ENCODE measurements at regions not wholly inside any gene's neighbourhood (a gene's known extent, or its start where the extent isn't known, plus 50 kb on each side); places are given as distances from the start of the nearest gene placed in this dataset.

- DNase-seq (ENCODE audit: low read depth, low spot score) = no peak
- no peaks in the 10 kb centered on the region for H3K79me2 ChIP-seq (ENCODE audit: control insufficient read depth, insufficient read depth, low read length)
- H2AFZ ChIP-seq (ENCODE audit: low read depth, low read length) = no peak overlapping the region
- dilution Hi-C loops (cut with MboI; ENCODE audit: extremely low pct_ligation_motif_present, low sequenced_read_pairs) = no loop called here
- H3K36me3 ChIP-seq (ENCODE audit: control insufficient read depth in 2 of 2, extremely low read depth in 1 of 2, insufficient read depth in 2 of 2, low read length in 2 of 2) = no peaks in the 10 kb centered on the region
- H3K4me2 ChIP-seq (ENCODE audit: insufficient read depth, low read length) = no peak overlapping the region
- no peak overlapping the region for H3K9ac ChIP-seq (replicated peaks; ENCODE audit: extremely low read depth, insufficient read depth, low read length)
- ChIA-PET CTCF (no interaction called here), POLR2A (no interaction called here)
- TF ChIP-seq MYC (IDR thresholded peaks at IDR 0.05; ENCODE audit: low read depth, low read length) = no peak
- no peak for TF ChIP-seq GATA2 (IDR thresholded peaks at IDR 0.05; ENCODE audit: insufficient read depth, insufficient read length, low read depth, low read length)
- no peak for TF ChIP-seq JUN (IDR thresholded peaks at IDR 0.05; ENCODE audit: borderline replicate concordance, insufficient read depth, insufficient read length, low read depth)
- no peak for TF ChIP-seq POLR2A (IDR thresholded peaks at IDR 0.05; ENCODE audit: low read depth, low read length)
- TF ChIP-seq CTCF (IDR thresholded peaks at IDR 0.05; ENCODE audit: extremely low read depth in 1 of 2, insufficient read depth in 1 of 2, low read depth in 1 of 2, low read length in 2 of 2) = no peak
- no peak for TF ChIP-seq FOS (IDR thresholded peaks at IDR 0.05; ENCODE audit: borderline replicate concordance, insufficient read depth, low read length)
- no peak for TF ChIP-seq MAX (IDR thresholded peaks at IDR 0.05; ENCODE audit: insufficient read depth, insufficient read length)
- no peak for TF ChIP-seq EZH2 (IDR thresholded peaks at IDR 0.05; ENCODE audit: borderline replicate concordance, low read depth, low read length, severe bottlenecking)
- no peak for TF ChIP-seq POLR2AphosphoS5 (IDR thresholded peaks at IDR 0.05; ENCODE audit: insufficient read depth, low read depth, low read length)
- H3K4me1 ChIP-seq (ENCODE audit: control insufficient read depth, extremely low read depth, insufficient read depth, low read length) = no peaks in the 10 kb centered on the region
- no peaks in the 10 kb centered on the region for H4K20me1 ChIP-seq (replicated peaks; ENCODE audit: control insufficient read depth, extremely low read depth, insufficient read depth, low read length)
- intact Hi-C loops (cut with micrococcal nuclease) = no loop called here
- no TSS peak for BruUV-seq (replicated peaks)
- H3K27ac ChIP-seq (ENCODE audit: insufficient read depth, low read depth, low read length) = no peak overlapping the region
- H3K9me1 ChIP-seq (replicated peaks; ENCODE audit: control insufficient read depth, extremely low read depth, insufficient read depth, low read length) = no peaks in the 10 kb centered on the region
- no peaks in the 10 kb centered on the region for H3K27me3 ChIP-seq (ENCODE audit: control insufficient read depth in 2 of 2, insufficient read depth in 2 of 2, low read length in 2 of 2)
- H3K9me3 ChIP-seq (replicated peaks; ENCODE audit: control insufficient read depth, insufficient read depth, low read length) = no peaks in the 10 kb centered on the region
- no peak for FAIRE-seq
- H3K4me3 ChIP-seq (replicated peaks in 1 of 3; ENCODE audit: insufficient read depth in 1 of 3, low read depth in 1 of 3, low read length in 3 of 3) = no peak overlapping the region
These were observed 69.5 kb upstream of the ANK2 start for GRCh38 chr4:112979881-112980421.
